Activated naive CD4-positive, alpha-beta T cell treated with anti-CD3 and anti-CD28 coated beads, Interleukin-2, amount 50 U/mL, for 24 hours (primary cell): ENCODE measurements at regions not wholly inside any gene's neighbourhood (a gene's known extent, or its start where the extent isn't known, plus 50 kb on each side); places are given as distances from the start of the nearest gene placed in this dataset.
"Not testable (repeated sequence)": the region's sequence is repeated elsewhere in the genome, so short reads cannot be mapped to it uniquely, and the experiment has no call there.

ENCODE experiments used
- H3K27ac Mint-ChIP-seq: one replicate; pipeline ENCODE4 v1.8.0; 2021; ENCODE audit warnings: mild to moderate bottlenecking, mixed read lengths
- H3K27me3 Mint-ChIP-seq: one replicate; pipeline ENCODE4 v1.8.0; 2021; ENCODE audit warnings: mixed read lengths
- H3K36me3 Mint-ChIP-seq: one replicate; pipeline ENCODE4 v1.8.0; 2021; ENCODE audit warnings: mixed read lengths
- H3K4me1 Mint-ChIP-seq: one replicate; pipeline ENCODE4 v1.8.0; 2021; ENCODE audit warnings: mixed read lengths
- H3K4me3 Mint-ChIP-seq: one replicate; pipeline ENCODE4 v1.8.0; 2021; ENCODE audit warnings: mild to moderate bottlenecking, mixed read lengths
- H3K9me3 Mint-ChIP-seq: one replicate; pipeline ENCODE4 v1.8.0; 2021; ENCODE audit warnings: mixed read lengths

DNA sequence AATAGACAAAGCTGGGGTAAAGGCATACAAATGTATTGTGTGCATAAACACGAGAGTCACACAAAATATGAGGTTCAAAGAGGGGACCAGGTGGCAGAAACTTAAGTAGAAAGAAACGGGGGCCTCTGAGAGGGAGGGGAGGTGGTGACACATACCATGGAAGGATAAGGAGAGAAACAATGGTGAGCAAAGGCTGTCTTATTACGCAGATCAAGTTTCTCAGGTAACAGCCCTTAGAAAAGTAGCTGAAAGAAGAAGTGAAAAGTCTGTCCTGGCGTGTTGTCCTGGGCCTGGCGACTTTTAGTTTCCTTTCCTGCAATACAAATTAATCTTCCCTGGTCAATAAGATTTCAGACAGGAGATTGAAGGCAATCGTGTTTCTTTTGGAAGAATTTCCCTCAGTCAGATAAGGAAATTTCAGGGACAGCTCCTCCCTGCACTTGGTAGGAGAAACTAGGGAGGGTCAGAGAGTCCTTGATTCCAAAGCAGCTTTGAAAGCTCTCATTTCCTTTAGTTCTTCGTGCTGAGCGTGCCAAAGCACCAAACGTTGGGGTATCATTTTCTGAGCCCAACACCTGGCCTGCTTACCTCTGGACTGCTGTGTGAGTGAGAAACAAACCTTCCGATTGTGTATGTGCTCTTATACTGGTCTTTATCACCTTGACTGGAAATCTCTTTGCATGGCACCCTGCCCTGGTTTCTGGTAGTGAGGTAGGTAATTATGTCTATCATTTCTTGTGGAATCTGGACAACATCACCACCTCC lies 676.7 kb upstream of the LCORL start:
- Mint-ChIP-seq H3K4me1 (no peaks in the 10 kb centered on the region), H3K27ac (no peak overlapping the region), H3K4me3 (no peak overlapping the region), H3K36me3 (no peaks in the 10 kb centered on the region), H3K27me3 (peaks cover 1% of the 10 kb centered on the region), H3K9me3 (peaks cover 5% of the 10 kb centered on the region)

DNA sequence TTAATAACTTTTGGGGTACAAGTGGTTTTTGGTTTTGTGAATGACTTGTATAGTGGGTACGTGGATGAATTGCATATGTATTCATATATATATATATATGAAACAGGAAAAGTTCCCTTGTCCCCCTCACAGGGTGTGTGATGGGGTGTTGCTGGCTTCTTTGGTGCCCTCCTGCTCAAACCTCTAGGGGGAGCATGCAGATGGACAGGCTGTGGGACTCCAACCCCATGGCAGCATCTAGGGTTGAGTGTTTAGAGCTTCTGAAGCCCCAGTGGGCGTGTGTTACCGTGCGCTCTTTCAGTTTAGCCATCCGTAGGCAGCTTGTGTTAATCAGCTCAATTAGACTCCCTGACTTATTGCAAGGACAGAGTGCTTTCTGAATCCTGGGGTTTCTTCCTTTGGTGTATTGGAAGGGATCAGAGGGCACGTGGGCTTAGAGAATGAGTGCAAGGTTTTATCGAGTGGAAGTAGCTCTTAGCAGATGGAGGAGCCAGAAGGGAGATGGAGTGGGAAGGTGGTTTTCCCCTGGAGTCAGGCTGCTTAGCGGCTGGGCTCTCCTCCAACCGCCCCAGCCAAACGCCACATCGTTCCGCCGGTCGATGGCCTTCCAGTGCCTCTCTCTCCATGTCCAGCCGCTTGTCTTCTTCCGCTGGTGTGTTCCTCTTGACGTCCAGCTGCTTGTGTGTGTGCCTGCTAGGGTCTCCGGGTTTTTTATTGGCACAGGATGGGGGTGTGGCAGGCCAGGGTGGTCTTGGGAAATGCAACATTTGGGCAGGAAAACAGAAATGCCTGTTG lies 674.4 kb upstream of the LCORL start:
- Mint-ChIP-seq H3K36me3 (no peaks in the 10 kb centered on the region), H3K4me3 (no peak overlapping the region), H3K9me3 (no peaks in the 10 kb centered on the region), H3K27me3 (peaks cover 1% of the 10 kb centered on the region), H3K4me1 (no peaks in the 10 kb centered on the region), H3K27ac (peak overlapping the region; percentile 43)

DNA sequence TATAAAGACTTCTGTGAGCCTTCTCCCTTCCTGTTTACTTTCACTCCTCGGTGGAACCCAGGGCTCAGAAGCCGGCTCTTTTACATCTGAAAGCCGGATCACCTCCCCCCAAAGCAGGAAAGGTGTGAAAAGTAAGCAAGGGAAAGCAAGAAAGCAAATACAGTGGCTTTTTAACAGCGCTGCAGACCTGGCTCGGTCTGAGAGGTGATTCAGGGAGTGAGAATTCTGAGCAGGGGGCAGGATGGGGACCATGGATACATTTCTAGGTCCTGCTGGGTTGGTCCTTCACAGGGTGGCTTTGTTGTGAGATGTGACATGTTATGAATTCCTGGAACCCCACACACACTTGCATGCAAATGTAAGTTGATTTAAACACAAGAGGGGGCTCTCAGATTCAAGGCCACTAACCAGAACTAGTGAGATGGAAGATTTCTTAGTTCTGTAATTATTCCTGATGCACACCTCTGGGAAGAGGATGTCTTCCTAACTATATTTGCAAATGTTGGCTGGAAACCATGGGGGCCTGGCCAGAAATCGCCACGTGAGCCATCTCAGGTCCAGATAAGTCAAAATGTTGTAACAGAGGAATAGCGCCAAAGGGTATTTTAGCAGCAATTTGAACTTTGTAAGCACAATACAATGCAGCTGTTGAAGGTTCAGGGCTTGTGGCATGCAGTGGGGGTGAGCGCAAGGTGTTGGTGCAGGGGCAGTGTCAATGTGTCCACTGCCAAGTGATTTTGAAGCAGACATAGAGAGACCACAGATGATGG lies 670.1 kb upstream of the LCORL start:
- H3K9me3 Mint-ChIP-seq, result no peaks in the 10 kb centered on the region
- peaks cover 4% of the 10 kb centered on the region for H3K27me3 Mint-ChIP-seq
- H3K4me1 Mint-ChIP-seq, result no peaks in the 10 kb centered on the region
- H3K27ac Mint-ChIP-seq, result no peak overlapping the region
- no peak overlapping the region for H3K4me3 Mint-ChIP-seq
- H3K36me3 Mint-ChIP-seq, result no peaks in the 10 kb centered on the region

DNA sequence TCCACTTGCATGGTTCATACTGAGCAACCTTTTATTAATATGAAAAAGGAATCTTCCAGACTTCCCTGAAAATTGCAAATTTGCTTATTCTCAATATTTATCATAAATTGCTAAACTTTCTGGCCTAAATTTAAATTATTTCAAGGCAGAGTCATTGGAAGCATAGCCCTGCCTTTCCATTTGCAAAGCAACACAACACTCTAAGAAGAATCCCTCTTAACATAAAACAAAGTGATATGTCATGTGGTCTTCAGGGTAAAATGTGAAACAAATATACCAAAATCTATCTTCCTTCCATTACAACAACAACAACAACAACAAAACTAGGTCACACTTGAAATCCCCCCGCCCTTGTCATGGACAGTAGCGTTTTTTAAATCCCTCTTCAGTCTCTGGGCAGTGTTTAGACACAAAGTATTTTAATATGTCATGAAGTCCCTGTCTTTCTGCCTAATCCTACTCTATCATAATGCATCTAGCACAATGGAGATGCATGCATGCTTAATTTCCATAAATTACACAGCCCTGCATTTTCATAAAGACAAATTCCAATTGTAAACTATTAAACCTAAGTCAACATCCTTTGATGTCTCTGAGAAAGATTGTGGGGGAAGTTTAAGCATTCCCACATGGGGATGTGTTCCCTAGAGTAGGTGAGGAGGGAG lies 668.9 kb upstream of the LCORL start:
- Mint-ChIP-seq H3K36me3 (no peaks in the 10 kb centered on the region), H3K4me3 (no peak overlapping the region), H3K27ac (no peak overlapping the region), H3K4me1 (no peaks in the 10 kb centered on the region), H3K9me3 (no peaks in the 10 kb centered on the region), H3K27me3 (peaks cover 4% of the 10 kb centered on the region)

DNA sequence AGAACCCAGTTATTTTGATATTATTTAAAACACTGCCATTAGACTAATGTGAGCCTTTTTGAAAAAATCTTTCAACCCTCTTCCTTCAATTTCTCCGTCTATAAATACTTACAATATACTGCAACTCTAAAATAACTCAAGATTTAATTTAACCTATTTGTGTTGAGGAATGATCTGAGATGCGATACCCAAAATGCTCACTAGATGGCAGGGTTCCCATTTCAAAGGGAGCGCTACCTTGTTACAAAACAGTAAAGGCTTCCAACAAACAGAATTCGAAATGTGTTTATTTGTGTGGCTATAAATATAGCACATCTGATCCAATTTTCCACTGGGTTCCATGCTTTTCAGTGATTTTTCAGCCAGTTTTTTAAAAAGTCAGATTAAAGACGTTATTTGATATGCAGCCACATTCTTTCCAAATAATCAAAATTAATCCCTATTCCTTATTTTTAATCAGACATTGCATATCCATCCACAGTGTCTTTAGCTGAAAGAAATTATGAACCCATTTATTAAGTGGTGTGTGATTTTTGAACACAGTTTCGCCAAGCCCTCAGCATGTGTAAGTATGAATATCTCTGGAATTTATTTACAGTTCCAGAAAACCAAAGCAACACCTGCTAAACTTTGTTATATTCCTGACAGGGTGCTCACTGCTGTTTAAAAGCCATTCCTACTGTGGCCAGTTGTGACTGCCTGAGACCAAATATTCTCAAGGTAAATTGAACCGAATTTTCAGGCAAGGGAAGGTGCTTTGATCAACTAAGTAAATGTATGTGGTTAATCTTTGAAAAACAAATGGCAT lies 668.0 kb upstream of the LCORL start:
- peaks cover 4% of the 10 kb centered on the region for H3K27me3 Mint-ChIP-seq
- H3K4me3 Mint-ChIP-seq, result no peak overlapping the region
- H3K36me3 Mint-ChIP-seq, result no peaks in the 10 kb centered on the region
- no peaks in the 10 kb centered on the region for H3K9me3 Mint-ChIP-seq
- H3K27ac Mint-ChIP-seq, result no peak overlapping the region
- no peaks in the 10 kb centered on the region for H3K4me1 Mint-ChIP-seq

DNA sequence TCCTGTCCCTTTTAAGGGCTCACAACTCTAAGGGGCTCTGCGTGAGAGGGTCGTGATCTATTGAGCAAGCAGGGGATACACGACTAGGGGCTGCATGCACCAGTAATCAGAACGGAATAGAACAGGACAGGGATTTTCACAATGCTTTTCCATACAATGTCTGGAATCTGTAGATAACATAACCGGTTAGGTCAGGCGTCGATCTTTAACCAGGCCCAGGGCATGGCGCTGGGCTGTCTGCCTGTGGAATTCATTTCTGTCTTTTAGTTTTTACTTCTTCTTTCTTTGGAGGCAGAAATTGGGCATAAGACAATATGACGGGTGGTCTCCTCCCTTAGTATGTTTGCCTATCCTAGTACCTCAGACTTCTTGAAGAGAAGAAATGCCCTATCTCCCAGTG lies 666.8 kb upstream of the LCORL start:
- not testable (repeated sequence) for H3K4me3 Mint-ChIP-seq, H3K27me3 Mint-ChIP-seq, H3K4me1 Mint-ChIP-seq, H3K9me3 Mint-ChIP-seq, H3K36me3 Mint-ChIP-seq, H3K27ac Mint-ChIP-seq

DNA sequence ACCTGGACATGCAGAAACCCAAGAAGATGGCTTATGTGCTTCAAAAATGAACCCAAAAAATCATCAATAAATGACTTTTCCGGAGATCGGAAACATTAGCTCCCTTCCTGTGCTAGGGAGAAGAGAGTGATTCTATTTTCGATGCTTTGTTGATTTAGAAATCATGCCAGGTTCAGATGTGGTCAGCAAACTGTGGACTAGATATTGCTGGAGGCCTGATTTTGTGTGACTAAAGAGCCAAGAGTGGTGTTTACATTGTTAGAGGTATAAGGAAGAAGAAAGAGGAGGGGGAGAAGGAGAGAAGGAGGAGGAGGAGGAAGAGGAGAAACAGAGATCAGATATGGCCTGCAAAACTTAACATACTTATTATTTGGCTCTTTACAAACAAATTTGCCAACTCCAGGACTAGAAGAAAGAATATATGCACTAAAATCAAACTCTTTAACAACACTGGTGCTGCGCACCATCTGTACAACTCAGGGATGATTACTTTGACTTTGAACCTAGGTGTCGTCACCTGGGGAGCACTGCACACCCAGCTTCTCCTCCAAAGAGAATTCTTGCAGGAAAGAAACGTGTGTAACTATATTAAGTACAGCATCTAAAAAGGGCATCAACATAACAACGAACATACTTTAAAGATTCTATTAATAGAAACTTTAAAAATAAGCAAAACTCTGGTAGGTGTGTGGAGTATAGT lies 664.9 kb upstream of the LCORL start:
- Mint-ChIP-seq H3K36me3 (no peaks in the 10 kb centered on the region), H3K27me3 (peaks cover 4% of the 10 kb centered on the region), H3K4me3 (no peak overlapping the region), H3K9me3 (no peaks in the 10 kb centered on the region), H3K4me1 (no peaks in the 10 kb centered on the region), H3K27ac (no peak overlapping the region)

DNA sequence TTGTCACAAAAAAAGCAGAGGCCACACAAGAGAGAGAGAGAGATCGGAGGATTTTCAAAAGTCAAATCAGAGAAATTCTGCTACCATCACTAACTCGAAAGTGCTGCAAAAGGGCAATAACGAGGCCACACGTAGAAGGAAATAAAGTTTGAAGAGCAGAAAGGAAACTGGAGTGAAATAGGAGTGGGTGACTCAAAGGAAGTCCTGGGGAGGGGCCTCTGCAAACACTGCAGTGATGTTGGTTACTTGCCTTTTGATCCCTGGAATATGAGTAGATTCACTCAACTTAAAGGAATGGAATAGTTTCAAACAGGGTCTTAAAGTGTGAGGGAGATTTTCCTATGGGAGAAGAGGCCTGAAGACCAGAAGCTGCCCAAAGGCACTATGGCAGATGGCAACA lies 663.4 kb upstream of the LCORL start:
- Mint-ChIP-seq H3K4me3 (no peak overlapping the region), H3K9me3 (no peaks in the 10 kb centered on the region), H3K27ac (no peak overlapping the region), H3K4me1 (no peaks in the 10 kb centered on the region), H3K36me3 (no peaks in the 10 kb centered on the region), H3K27me3 (no peaks in the 10 kb centered on the region)

DNA sequence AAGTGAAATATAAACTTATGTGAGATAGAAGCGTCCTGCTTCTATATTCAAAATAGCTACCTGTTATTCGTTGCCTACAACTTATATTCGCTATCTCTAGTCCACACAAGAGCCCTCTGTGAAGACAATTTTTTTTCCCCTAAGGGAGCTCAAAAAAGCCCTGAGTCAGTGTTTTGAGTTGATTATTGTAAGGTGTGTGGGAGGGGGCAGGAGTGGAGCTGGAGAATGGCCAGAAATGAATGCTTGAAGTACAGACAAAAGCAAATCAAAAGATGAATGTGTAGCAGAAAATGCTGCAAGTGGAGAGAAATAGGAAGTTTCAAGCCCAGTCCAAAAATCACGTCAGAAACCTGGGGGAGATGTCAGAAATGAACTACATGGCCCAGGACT lies 655.0 kb upstream of the LCORL start:
- no peak overlapping the region for H3K4me3 Mint-ChIP-seq

DNA sequence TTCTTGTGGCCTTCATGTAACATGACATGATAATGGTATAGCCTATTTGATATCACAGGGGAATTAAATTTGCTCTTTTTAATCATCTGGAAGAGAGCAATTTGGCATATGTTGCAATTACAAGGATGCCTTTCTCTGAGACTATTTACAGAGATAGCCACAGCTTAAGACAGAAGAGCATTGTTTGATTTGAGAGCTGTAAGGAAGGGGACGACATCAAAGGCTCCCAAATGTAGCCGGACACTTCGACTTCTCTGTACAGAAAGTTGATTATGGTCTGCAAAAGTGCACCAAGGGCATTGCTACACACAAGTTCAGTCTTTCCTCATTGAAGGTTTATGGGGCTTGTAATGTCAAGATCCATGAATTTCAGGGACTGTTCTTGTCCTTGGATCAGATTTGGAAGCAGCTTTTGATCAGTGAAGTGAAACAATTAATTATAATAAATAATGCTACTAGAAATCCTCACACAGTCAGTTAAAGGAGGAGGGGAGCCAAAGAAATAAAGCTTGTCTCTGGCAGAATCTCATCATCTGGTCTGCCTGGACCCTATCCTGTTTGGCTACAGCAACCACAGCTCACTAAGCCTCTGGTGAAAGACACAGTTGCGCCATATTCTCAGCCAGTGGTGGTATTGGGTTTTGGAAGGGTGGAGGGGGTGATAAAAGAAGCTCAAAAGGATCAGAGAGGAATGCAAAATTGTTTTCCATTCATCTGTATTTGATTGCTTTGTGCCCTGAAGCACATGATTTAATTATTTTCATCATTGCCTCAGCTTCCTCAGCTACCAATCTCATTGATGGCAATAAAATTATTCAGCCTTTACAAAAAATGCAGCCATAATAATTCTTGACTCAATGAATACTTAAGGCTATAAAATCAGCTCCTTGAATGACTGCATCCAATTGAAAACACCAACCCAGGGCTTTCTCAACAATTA lies 654.3 kb upstream of the LCORL start:
- no peak overlapping the region for H3K27ac Mint-ChIP-seq
- H3K36me3 Mint-ChIP-seq, result no peaks in the 10 kb centered on the region
- no peaks in the 10 kb centered on the region for H3K9me3 Mint-ChIP-seq
- H3K4me1 Mint-ChIP-seq, result no peaks in the 10 kb centered on the region
- H3K4me3 Mint-ChIP-seq, result no peak overlapping the region
- H3K27me3 Mint-ChIP-seq, result peaks cover 1% of the 10 kb centered on the region

More for the DNA sequence above, 655.0 kb upstream of the LCORL start:
- no peaks in the 10 kb centered on the region for H3K36me3 Mint-ChIP-seq
- H3K27ac Mint-ChIP-seq, result no peak overlapping the region
- peaks cover 1% of the 10 kb centered on the region for H3K27me3 Mint-ChIP-seq
- no peaks in the 10 kb centered on the region for H3K4me1 Mint-ChIP-seq
- H3K9me3 Mint-ChIP-seq, result no peaks in the 10 kb centered on the region

DNA sequence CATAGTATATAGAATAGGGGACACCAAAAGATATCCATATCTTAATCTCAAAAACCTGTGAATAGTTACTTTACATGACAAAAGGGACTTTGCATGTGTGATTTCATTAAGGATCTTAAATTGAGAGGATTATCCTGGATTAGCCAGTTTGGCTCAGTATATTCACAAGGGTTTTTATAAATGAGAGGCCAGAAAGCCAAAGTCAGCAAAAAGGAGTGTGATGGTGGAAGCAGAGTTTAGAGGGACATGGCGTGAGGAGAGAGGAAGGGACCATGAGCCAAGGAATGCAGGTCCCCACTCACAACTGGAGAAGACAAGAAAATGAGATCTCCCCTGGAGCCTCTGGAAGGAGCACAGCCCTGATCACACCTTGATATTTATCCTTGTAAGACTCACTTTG lies 648.5 kb upstream of the LCORL start:
- H3K27ac Mint-ChIP-seq, result no peak overlapping the region
- H3K4me3 Mint-ChIP-seq, result no peak overlapping the region
- no peaks in the 10 kb centered on the region for H3K27me3 Mint-ChIP-seq
- no peaks in the 10 kb centered on the region for H3K4me1 Mint-ChIP-seq
- no peaks in the 10 kb centered on the region for H3K9me3 Mint-ChIP-seq
- H3K36me3 Mint-ChIP-seq, result no peaks in the 10 kb centered on the region

DNA sequence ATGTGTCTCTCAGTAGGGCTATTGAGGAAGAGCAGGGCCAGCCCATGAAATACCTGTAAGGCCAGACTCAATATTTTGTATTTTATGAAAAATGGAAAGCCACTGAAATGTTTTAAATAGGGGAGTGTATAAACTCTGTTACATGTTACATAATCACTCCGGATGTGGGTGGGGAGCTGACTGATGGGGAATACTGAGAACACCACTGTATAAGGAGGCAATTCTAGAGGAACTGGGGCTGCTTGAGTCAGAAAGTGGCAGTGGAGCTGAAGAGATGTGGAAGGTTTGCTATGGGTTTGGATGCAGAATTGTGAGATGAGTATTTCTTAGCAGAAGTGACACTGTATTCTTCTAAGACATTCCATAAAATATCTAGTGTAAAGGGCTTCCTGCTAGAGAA lies 647.8 kb upstream of the LCORL start:
- Mint-ChIP-seq H3K27me3 (no peaks in the 10 kb centered on the region), H3K4me3 (no peak overlapping the region), H3K27ac (no peak overlapping the region), H3K9me3 (no peaks in the 10 kb centered on the region), H3K4me1 (no peaks in the 10 kb centered on the region), H3K36me3 (no peaks in the 10 kb centered on the region)

DNA sequence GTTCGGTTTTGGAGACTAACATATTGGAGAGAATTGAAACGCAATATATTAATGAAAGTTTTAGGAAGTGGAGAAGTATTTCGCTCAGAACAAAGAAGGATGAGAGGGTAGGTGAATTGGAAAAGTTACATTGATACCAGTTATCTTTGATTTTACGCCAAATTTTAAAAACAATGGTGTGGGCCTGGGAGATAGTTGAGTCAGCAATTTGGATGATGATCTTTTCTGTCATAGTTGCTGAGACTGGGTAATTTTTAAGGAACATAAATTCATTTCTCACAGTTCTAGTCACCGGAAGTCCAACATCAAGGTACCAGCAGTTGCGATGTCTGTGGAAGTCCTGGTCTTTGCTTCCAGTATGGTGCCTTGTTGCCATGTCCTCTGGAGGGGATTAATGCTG lies 644.8 kb upstream of the LCORL start:
- H3K27me3 Mint-ChIP-seq, result no peaks in the 10 kb centered on the region
- no peak overlapping the region for H3K27ac Mint-ChIP-seq
- H3K4me1 Mint-ChIP-seq, result no peaks in the 10 kb centered on the region
- no peaks in the 10 kb centered on the region for H3K36me3 Mint-ChIP-seq
- no peaks in the 10 kb centered on the region for H3K9me3 Mint-ChIP-seq
- H3K4me3 Mint-ChIP-seq, result no peak overlapping the region

DNA sequence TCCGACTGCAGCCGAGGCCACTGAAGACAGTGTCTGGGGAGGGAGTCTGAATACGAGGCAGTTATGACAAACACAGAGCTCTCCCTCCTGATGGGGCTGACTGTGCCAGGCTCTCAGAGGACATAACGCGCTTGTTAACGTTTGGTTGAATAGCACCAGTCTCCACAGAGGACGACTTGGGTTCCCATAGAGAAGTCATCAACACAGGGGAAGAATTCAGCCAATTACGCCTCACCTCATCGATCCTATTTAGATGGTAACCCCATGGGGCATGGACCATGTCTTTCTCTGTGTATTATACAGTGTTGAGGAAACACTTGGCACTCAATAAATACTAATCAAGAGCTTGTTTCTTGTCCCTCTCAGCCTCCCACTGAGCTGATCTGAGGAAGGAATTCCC lies 642.6 kb upstream of the LCORL start:
- no peaks in the 10 kb centered on the region for H3K36me3 Mint-ChIP-seq
- H3K9me3 Mint-ChIP-seq, result no peaks in the 10 kb centered on the region
- H3K4me3 Mint-ChIP-seq, result no peak overlapping the region
- no peaks in the 10 kb centered on the region for H3K27me3 Mint-ChIP-seq
- H3K4me1 Mint-ChIP-seq, result no peaks in the 10 kb centered on the region
- H3K27ac Mint-ChIP-seq, result no peak overlapping the region
